ENCODE measurements at regions not wholly inside any gene's neighbourhood (a gene's known extent, or its start where the extent isn't known, plus 50 kb on each side); places are given as distances from the start of the nearest gene placed in this dataset.
A peak's percentile ranks its signal among the peaks of the same experiment; 100 is the strongest.

DNA sequence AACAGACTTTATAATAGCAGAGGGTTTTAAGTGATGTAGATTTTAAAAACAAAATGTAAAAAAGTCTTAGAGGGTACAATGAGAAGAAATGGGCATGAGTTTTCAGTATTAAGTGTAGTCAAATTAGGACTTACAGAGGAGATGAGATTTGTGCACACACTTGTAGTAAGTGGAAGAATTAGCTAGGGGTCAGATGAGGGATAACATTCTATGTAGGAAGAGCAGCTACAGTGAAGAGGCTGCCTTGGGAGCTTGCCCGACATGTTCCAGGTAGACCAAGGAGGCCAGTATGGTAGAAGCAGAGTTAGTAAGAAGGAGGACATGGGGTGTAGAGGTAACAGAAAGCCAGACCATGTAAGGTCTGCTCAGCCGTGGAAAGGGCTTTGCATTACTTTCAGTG, 189.2 kb upstream of the DSEL start:
- in situ Hi-C loops (cut with HindIII; ENCODE audit: low pct_unique_long_range_greater_than_20kb, low sequenced_read_pairs): no loop called here
- DNase-seq (ENCODE audit: low read depth in 1 of 2, low spot score in 1 of 2): peak in 1 of 2 experiments; percentile 5
- no peak for TF ChIP-seq JUND (IDR thresholded peaks at IDR 0.05; ENCODE audit: low read depth)

DNA sequence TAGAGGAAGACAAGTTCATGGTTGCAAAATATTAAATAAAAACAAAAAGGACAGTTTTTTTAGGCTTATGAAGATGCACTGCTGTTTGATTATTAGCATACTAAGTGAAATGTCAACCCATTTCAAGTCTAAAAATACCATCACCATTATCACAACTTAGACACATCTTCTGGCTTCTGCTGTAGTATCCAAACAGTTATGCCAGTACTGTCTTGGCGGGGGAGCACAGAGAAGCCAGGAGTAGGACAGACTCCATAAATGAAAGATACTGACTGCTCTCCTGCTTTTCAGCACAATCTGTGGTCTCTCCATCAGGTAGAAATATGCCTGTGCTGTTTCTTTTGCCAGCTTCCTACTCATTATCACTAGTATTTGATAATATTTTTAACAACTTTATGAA, 179.2 kb upstream of the DSEL start:
- no peak for TF ChIP-seq JUND (IDR thresholded peaks at IDR 0.05; ENCODE audit: low read depth)
- in situ Hi-C loops (cut with HindIII; ENCODE audit: low pct_unique_long_range_greater_than_20kb, low sequenced_read_pairs): no loop called here
- no peak for DNase-seq (ENCODE audit: low read depth in 1 of 2, low spot score in 1 of 2)

DNA sequence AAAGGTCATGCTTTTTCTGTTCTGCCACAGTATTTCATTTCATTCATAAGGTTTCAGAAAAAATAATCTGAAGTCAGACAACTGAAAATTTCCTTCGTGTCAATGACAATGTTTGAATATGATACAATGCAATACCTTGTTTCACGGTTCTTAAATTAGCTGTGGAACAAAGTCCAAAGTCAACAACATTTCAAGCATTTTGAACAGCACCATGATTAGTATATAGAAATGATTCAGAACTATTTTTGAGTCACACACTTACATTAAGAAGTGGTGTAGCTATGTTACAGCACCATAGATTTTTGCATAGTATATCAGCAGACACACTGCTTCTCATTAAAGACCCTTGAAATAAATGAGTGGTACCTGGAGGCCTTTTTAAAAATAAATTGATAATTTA, 178.3 kb upstream of the DSEL start:
- DNase-seq (ENCODE audit: low read depth in 1 of 2, low spot score in 1 of 2): no peak
- in situ Hi-C loops (cut with HindIII; ENCODE audit: low pct_unique_long_range_greater_than_20kb, low sequenced_read_pairs): no loop called here
- TF ChIP-seq JUND (IDR thresholded peaks at IDR 0.05; ENCODE audit: low read depth): no peak

DNA sequence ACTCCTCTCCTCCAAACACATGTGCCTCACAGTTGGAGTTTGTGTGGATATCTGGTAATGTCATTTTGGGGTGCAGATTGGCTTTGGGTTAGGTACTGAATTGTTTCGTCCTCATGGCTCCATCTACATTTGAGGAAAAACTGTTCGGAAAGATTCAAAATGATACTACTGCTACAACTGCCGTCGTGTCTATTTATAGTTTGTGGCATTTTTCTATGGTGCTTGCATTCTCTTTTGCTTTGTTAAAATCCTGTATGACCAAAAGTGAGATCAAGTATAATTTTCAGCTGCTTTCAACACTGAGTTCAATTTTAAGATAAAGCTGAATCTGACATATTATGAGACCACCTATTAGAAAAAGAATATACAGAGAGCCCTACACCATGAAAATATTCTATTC, 176.3 kb upstream of the DSEL start:
- in situ Hi-C loops (cut with HindIII; ENCODE audit: low pct_unique_long_range_greater_than_20kb, low sequenced_read_pairs): no loop called here
- no peak for TF ChIP-seq JUND (IDR thresholded peaks at IDR 0.05; ENCODE audit: low read depth)
- DNase-seq (ENCODE audit: low read depth in 1 of 2, low spot score in 1 of 2): no peak

DNA sequence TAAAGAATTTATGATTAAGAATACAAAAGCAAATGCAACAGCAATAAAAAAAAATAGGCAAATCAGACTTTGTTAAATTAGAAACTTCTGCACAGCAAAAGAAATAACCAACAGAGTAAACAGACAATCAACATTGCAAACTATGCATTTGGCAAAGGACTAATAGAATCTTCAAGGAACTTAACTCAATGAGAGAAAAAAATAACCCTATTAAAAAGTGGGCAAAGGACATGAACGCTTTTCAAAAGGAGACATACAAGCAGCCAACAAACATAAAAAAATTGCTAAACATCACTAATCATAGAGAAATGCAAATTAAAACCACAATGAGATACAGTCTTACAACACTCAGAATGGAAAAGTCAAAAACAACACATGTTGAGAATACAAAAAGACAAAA, 166.0 kb upstream of the DSEL start:
- in situ Hi-C loops (cut with HindIII; ENCODE audit: low pct_unique_long_range_greater_than_20kb, low sequenced_read_pairs): no loop called here
- TF ChIP-seq JUND (IDR thresholded peaks at IDR 0.05; ENCODE audit: low read depth): no peak
- no peak for DNase-seq (ENCODE audit: low read depth in 1 of 2, low spot score in 1 of 2)

DNA sequence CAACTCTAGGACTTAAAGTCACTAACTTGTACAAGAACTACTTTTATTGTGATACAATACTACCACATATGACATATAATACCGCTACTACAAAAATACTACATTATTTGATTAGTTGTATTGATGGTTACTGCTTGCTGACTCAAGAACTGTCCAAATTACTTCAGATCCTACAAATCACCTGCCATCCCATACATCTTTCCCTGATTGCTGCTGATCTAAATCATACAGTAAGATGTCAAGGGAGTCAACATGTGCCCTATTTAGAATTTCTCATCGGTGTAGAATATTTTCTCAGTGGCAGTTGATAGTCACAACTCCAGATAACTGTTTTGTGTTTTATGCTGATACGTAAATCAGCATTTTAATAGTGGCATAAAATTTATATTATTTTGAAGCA, 161.0 kb upstream of the DSEL start:
- TF ChIP-seq JUND (IDR thresholded peaks at IDR 0.05; ENCODE audit: low read depth): no peak
- in situ Hi-C loops (cut with HindIII; ENCODE audit: low pct_unique_long_range_greater_than_20kb, low sequenced_read_pairs): no loop called here
- no peak for DNase-seq (ENCODE audit: low read depth in 1 of 2, low spot score in 1 of 2)

DNA sequence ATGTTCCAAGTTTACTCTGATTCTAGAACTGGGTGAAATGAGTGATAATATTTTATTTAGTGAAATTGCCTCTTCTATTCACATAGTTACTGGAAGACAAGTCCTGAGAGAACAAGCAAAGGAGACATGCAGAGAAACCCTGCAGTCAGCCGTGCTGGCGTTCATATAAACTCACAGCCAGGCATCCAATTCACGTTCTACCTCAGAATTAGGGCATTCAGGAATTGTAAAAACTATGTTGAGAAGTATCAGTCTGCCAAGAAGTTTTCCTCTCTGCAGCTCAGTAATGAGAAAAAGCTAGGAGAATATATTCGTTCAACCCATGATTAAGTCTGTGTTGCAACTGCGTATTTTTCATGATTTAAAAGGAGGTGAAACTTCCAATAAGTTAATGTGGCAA, 156.2 kb upstream of the DSEL start:
- TF ChIP-seq JUND (IDR thresholded peaks at IDR 0.05; ENCODE audit: low read depth): no peak
- in situ Hi-C loops (cut with HindIII; ENCODE audit: low pct_unique_long_range_greater_than_20kb, low sequenced_read_pairs): no loop called here
- DNase-seq (ENCODE audit: low read depth in 1 of 2, low spot score in 1 of 2): no peak

DNA sequence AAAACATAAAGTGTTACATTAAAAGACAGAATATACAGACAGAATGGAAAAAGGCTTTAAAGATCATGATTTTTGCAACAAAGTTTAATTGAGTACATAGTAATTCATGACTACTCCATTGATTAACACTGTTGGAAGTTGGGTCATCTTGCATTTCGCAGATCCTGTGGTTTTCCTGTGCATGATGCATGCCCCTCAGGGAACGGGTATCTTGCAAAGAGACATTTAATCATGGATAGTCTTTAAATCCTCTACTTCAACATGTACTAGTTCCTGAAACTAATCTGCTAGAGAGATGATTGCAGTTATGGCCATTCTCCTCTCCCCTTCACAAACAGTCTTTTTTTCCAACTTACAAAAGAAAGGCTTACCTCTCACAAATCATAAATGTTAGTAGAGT, 155.6 kb upstream of the DSEL start:
- no peak for TF ChIP-seq JUND (IDR thresholded peaks at IDR 0.05; ENCODE audit: low read depth)
- in situ Hi-C loops (cut with HindIII; ENCODE audit: low pct_unique_long_range_greater_than_20kb, low sequenced_read_pairs): no loop called here
- no peak for DNase-seq (ENCODE audit: low read depth in 1 of 2, low spot score in 1 of 2)

DNA sequence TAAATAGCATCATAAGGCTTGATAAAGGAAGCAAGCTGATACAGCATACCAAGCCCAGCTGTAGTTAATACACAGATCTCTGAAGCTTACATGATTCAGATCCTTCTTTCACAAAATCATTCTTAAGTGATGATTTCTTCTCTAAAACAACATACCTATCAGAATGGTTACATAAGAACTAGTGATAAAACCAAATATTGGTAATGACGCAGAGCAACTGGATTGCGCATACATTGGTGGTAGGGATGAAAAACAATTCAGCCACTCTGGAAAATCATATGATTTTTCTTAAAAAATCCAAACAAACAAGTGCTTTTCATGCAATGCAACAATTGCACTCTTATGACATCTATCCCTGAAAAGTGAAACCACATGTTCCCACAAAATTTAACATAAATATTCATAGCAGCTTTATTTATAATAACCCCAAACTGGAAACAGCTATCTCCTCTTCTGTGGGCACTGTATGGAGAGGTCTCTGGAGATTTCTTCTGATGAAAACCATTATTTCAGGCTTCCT, 153.6 kb upstream of the DSEL start:
- in situ Hi-C loops (cut with HindIII; ENCODE audit: low pct_unique_long_range_greater_than_20kb, low sequenced_read_pairs): no loop called here
- no peak for DNase-seq (ENCODE audit: low read depth in 1 of 2, low spot score in 1 of 2)
- TF ChIP-seq JUND (IDR thresholded peaks at IDR 0.05; ENCODE audit: low read depth): no peak

DNA sequence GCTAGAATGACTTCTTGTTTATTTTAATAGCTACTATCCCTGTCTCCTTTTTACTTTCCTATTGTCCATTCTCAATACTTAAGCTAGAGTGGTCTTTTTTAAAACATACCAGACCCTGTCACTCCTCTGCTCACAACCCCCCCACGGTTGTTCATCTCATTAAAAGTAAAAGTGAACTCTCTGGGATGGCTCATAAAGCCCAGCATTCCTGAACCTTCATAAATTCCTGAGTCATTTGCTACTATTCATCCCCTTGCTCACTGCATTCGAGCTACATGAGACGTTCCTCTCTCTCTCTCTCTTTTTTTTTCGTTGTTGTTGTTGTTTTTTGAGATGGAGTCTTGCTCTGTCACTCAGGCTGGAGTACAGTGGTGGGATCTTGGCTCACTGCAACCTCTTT, 148.7 kb upstream of the DSEL start:
- DNase-seq (ENCODE audit: low read depth in 1 of 2, low spot score in 1 of 2): no peak
- no peak for TF ChIP-seq JUND (IDR thresholded peaks at IDR 0.05; ENCODE audit: low read depth)
- in situ Hi-C loops (cut with HindIII; ENCODE audit: low pct_unique_long_range_greater_than_20kb, low sequenced_read_pairs): no loop called here

DNA sequence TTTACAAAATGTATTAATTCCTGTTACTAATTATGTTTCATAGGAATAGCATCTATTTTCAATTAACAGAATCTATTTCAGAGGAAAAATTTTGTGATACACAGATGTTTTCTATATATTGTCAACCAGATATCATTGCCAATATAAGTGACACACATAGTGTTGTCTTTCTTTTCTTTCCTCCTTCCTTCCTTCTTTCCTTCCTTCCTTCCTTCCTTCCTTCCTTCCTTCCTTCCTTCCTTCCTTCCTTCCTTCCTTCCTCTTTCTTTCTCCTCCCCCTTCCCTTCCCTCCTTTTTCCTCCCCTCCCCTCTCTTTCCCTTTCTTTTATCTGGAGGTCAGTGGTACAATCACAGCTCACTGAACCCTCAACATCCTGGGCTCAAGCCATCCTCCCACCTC, 146.5 kb upstream of the DSEL start:
- DNase-seq (ENCODE audit: low read depth in 1 of 2, low spot score in 1 of 2): no peak
- in situ Hi-C loops (cut with HindIII; ENCODE audit: low pct_unique_long_range_greater_than_20kb, low sequenced_read_pairs): no loop called here
- TF ChIP-seq JUND (IDR thresholded peaks at IDR 0.05; ENCODE audit: low read depth): no peak

DNA sequence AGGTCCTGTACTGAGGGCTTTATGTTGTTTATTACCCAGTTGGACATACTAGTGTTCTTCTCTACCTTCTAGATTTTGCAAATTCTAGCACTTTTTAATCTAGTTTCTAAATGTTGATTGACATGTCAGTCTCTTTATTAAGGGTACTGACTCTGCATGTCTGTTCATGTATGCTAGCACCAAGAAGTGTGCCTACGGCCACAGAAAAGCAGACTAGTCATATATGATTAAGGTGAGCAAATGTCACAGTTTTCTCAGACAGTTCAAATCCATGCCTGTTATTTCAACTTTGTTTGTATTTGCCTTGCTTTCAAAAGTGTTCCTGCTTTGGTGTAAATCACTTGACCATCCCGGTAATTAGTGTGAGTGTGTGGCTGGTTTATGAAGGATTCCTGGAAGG, 145.0 kb upstream of the DSEL start:
- DNase-seq (ENCODE audit: low read depth in 1 of 2, low spot score in 1 of 2): no peak
- no peak for TF ChIP-seq JUND (IDR thresholded peaks at IDR 0.05; ENCODE audit: low read depth)
- in situ Hi-C loops (cut with HindIII; ENCODE audit: low pct_unique_long_range_greater_than_20kb, low sequenced_read_pairs): no loop called here

DNA sequence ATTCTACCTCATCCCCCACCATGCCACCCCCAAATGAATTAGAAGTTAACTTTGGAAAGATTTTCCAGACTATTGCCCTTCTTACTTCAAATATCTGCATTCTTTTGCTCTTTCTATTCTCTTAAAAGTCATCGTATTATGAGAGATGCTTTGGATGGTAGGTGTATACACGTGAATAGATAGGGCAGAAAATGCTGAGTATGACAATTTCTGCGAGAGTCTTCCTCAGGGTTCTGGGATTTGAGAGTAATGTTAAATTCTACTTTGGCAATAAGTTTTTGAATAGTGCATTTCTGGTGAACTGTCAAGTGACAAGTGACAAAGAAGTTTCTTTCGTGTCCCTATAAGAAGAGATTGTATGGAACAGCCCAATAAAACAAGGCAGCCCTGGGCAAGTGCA, 137.6 kb upstream of the DSEL start:
- TF ChIP-seq JUND (IDR thresholded peaks at IDR 0.05; ENCODE audit: low read depth): no peak
- in situ Hi-C loops (cut with HindIII; ENCODE audit: low pct_unique_long_range_greater_than_20kb, low sequenced_read_pairs): no loop called here
- DNase-seq (ENCODE audit: low read depth in 1 of 2, low spot score in 1 of 2): no peak

DNA sequence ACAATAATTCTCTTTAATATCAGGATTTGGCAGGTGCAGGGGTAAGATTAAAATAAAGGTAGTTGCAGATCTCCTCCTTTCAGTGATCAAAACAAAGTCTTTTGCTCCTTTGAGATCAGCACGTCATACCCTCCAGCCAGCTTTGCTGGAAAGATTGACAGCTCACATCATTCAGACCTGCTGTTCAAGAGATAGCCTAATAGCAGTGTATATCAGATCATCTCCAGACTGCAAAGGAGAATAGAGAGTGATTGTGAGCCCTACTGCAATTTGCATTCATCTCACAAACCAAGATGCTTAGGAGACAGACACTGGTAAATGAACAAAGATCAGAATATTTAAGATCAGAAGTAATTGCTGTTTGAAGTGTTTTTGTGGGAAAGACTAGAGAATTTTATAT, 135.8 kb upstream of the DSEL start:
- DNase-seq (ENCODE audit: low read depth in 1 of 2, low spot score in 1 of 2): no peak
- no peak for TF ChIP-seq JUND (IDR thresholded peaks at IDR 0.05; ENCODE audit: low read depth)
- in situ Hi-C loops (cut with HindIII; ENCODE audit: low pct_unique_long_range_greater_than_20kb, low sequenced_read_pairs): no loop called here
